Activated CD4-positive, alpha-beta T cell treated with anti-CD3 and anti-CD28 coated beads for 24 hours (primary cell): ENCODE measurements at regions not wholly inside any gene's neighbourhood (a gene's known extent, or its start where the extent isn't known, plus 50 kb on each side); places are given as distances from the start of the nearest gene placed in this dataset.
A peak's percentile ranks its signal among the peaks of the same experiment; 100 is the strongest.
"Not testable (repeated sequence)": the region's sequence is repeated elsewhere in the genome, so short reads cannot be mapped to it uniquely, and the experiment has no call there.

ENCODE experiments used
- DNase-seq, 2 donors: peaks; one replicate each; pipeline ENCODE4 v3.0.0-alpha.2; 2020; ENCODE audit warnings: low read depth in 2 of 2

- DNase-seq = no peak
These were observed 161.3 kb downstream of the KLF13 start for GRCh38 chr15:31487811-31488436.

DNA sequence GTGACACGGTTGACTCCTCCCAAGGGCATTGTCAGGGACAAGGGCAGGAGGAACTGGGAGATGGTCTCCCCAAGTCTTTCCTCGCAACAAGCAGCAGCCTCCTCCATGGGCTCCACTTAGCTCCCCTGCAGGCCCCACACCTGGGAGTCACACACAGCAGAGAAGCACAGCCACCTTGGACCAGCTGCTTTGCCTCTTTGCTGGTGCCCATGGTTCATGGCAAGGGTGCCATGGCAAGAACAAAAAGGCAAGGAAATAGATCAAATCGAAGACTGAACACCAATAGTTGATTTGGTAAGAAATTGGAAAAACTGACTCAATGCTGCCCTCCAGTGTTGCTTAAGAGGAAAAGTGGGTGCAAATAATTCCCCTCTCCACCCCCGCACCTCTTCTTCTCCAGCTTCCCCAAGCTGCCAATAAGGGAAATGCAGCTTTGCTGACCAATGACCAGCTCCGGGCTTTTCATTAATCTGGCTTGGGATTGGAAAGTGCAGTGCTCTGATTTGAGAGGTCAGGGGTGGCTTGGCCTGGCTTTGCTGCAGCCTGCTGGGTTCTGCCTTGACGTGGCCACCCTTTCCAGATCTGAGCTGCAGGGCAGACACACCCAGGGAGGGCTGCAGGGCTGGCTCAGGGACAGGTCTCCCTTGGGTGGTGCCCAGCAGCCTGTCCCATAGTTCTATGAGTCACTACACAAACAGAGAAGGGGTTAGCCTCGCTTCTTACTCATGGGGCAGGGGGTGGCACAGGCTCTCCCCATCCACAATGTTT, 162.0 kb downstream of the KLF13 start:
- peak in 1 of 2 donors; percentile 20 for DNase-seq

GRCh38 chr15:31489281-31489680, 162.6 kb downstream of the KLF13 start:
- DNase-seq = no peak

DNA sequence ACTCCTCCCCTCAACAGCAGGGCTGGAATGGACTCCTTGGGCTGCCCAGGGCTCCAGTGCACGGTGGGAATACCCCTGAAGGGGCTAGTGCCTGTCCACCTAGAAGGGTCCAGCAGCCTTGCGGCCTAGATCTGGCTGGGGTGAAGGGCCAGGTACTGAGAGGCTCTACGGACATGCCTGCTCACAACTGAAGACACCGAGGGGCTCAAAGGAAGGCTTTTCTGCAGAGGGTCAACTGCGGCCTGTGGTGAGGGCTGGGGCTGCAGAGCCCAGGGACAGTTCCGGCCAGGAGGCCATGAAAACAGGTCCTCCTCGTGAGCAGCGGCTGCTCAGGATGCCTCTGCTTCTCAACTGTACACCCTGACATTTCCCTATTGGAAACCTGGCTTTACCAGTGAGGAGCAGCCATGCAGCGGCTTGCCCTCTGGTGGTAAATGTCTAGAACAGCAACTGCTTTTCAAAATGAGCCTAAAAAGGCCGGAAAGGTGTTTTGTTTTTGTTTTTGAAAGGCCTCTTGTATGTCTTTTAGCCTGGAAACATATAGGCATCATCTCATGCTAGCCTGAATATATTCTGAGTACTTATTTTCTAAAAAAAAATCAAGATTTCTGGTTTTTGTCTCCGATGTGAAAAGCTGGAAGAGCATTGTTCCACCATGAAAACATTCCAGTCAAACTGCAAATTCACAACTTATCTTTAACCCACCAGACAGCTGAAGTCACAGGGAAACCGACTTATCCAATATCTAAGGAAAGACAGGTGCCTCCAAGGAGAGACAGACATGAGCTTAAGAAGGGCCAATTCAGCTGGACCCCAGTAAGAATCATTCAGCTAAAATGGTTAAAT, 163.4 kb downstream of the KLF13 start:
- no peak for DNase-seq

DNA sequence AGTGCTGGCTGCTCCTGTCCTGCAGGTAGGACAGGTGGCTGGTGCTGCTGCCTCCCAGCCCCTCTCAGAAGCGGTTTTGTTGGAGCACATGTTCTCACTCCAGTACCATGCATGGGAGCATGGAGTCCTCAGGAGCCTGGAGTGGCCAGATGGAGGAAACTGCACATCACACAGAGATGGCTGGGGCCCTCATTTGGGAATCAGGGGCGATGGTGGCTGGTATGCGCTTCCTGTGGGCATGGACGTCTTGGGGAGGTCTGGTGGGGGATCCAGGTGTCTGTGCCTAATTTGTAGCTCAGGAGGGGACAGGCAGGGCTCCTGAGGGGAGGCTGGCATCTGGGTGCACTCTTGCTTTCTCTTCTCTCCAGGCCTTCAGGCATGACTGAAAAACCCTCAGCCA, 168.2 kb downstream of the KLF13 start:
- DNase-seq = no peak

GRCh38 chr15:31495281-31495680, 168.6 kb downstream of the KLF13 start:
- DNase-seq = no peak

GRCh38 chr15:31497838-31498237, 171.2 kb downstream of the KLF13 start:
- no peak for DNase-seq

DNA sequence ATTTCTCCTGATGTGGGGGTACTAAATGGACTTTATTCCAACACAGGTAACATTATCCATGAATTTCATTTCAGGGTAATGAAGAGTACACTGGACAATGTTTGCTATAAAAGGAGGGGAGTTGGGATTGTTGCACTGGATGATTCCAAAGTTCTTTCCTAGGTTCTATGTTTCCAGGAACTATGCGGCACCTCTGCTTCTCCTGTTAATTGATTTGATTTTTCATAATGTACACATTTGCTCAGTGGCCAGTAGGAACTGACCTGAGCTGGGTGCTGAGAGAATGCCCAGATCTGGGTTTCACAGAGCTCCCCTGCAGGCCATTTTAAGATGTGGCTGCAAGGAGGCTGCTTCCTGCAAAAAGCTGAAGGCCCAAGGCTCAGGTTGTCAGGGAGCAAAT, 171.7 kb downstream of the KLF13 start:
- DNase-seq = no peak

GRCh38 chr15:31498756-31499155, 172.1 kb downstream of the KLF13 start:
- no peak for DNase-seq

GRCh38 chr15:31499236-31499952, 172.8 kb downstream of the KLF13 start:
- DNase-seq = no peak

DNA sequence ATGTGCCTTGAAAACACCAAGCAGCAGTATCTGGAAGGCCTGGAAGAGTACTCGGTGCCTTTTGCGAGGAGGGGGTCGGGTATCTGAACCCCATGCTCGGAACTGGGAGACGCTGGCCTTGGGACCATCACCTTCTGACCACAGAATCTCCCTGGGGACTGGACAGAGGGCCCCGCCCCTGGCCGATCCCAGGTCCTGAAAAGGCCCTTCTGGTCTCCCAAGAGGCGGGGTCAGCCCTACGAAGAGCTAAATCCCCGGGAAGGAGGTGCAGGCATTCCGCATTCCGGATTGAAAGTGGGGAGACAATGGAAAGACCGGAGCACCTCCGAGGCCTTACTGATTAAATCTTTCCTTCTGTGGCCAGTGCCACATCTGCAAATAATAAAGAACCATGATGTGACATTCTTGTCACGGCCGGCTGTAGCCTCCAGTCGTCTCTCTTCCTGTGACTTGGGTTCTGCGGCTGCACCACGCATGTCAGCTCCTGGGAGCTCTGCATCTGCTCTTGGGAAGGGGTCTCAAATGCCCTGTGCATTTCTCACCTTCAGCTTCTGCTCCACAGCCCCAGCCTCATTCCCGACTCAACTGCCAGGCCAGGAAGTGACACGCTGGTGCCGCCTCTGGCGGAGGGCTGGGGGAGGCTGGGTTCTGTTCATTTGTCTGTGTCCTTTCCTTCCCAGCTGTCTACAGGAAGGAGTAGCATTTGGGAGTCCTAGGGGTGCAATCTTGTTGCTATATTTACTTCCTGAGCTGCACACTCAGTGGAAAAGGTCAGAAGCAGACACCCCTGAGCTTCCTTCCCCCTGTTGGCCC, 173.5 kb downstream of the KLF13 start:
- DNase-seq = no peak

GRCh38 chr15:31500766-31501449, 174.3 kb downstream of the KLF13 start:
- no peak for DNase-seq

DNA sequence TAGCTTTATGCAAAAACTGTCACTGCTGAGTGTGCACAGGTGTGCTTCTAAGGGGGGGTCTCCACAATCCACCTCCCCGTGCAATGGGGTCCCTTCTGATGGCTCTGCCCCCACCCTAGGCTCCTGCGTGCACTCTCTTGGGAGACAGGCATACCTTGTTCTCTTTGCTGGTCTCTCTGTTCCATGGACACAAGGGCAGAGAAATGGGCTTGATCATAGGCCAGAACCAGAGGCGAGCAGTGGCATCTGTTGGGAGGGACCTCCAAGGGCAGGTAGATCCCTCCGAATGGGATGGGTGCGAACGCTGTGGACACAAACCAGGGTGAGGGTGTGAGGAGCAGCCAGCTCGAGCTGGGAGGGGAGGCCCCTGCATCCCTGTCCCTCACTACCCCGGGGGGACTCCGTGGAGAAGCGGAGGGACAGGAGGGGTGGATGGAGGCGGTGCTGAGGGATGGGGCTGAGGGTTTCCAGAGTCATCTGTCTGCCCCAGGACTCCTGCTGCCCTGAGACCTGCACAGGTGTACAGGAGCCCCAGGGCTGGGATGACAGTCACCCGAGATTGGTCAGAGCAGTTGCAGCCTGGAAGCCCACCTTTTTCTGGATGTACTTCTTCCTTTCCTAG, 175.0 kb downstream of the KLF13 start:
- no peak for DNase-seq

DNA sequence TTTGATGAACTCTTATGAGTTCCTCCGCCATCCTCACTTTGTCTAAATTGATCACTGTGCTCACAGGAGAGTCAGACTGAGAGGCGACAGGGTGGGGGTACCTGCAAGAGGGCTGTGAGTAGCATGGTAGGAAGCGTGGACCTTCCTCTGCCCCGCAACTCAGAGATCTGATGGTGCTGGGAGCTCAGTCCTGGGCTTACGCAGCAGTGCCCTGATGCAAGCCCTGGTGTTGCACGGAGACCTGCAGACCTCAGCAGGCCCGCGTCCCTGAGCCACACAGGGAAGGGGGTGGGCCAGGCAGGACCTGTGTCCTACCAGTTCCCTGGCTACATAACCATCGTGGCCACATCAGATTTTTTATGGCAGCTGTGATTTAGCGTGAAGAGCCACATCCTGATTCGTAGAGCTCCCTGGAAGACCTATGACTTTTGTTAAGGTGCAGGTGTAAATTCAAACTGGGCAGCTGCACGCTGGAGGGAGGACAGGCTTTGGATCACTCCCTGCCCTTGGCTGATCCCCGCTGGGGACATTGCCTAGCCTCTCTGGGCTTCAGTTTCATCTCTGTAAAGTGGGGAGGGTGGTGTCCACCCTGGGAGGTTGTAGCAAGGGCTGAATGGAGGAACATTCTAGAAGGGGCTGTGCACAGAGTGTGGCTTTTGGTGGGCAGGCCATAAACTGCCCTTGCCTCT, 176.1 kb downstream of the KLF13 start:
- no peak for DNase-seq

DNA sequence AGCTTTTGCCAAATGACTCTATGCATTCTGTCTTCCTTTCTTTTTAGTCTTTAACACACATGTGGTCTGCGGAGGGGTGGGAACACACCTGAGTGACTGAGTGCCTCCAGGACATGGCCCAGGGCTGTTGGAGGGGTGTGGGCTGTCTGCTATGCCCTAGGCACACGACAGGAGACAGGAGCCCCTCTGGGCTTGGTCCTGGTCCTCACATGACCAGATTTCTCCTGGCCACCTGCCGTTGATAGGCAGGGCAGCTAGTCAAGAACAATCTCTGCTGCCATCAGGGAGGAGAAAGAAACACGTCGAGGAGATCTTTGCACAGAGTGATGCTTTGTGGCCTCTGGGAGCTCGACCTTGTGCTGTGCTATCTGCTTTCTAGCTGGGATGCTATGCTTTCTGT, 176.6 kb downstream of the KLF13 start:
- DNase-seq = no peak

- no peak for DNase-seq
These were observed 177.3 kb downstream of the KLF13 start for GRCh38 chr15:31503758-31504461.

DNA sequence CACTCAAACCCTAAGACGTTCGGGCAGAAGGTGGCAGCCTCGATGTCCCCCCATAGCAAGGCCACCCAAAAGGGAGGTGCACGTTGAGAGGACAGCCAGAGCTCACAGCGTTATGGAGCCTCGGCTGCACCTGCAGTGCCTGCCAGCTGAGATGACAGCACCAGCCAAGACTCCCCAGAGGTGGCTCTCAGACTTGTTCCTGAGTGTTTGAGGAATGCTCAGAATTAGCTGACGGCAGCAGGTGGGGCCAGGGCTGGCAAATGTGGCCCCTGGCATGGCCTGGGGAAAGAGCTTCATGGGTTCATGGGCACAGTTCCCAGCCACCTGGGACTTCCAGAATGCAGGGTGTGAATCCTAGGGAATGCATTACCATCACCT, 177.8 kb downstream of the KLF13 start:
- no peak for DNase-seq

- DNase-seq = not testable (repeated sequence)
These were observed 180.9 kb downstream of the KLF13 start for GRCh38 chr15:31507573-31507972.

- no peak for DNase-seq
These were observed 182.0 kb downstream of the KLF13 start for GRCh38 chr15:31508656-31509055.
